ENCODE measurements at regions not wholly inside any gene's neighbourhood (a gene's known extent, or its start where the extent isn't known, plus 50 kb on each side); places are given as distances from the start of the nearest gene placed in this dataset.
A peak's percentile ranks its signal among the peaks of the same experiment; 100 is the strongest.

GRCh38 chr7:106376026-106376799 is 91.4 kb upstream of the NAMPT start:
- H3K4me3 ChIP-seq = no peak overlapping the region
- H3K36me3 ChIP-seq = no peaks in the 10 kb centered on the region
- no peak for DNase-seq
- H3K27ac ChIP-seq = no peak overlapping the region
- H3K27me3 ChIP-seq (replicated peaks in 1 of 7) = no peaks in the 10 kb centered on the region
- TF ChIP-seq, protein P1, sequence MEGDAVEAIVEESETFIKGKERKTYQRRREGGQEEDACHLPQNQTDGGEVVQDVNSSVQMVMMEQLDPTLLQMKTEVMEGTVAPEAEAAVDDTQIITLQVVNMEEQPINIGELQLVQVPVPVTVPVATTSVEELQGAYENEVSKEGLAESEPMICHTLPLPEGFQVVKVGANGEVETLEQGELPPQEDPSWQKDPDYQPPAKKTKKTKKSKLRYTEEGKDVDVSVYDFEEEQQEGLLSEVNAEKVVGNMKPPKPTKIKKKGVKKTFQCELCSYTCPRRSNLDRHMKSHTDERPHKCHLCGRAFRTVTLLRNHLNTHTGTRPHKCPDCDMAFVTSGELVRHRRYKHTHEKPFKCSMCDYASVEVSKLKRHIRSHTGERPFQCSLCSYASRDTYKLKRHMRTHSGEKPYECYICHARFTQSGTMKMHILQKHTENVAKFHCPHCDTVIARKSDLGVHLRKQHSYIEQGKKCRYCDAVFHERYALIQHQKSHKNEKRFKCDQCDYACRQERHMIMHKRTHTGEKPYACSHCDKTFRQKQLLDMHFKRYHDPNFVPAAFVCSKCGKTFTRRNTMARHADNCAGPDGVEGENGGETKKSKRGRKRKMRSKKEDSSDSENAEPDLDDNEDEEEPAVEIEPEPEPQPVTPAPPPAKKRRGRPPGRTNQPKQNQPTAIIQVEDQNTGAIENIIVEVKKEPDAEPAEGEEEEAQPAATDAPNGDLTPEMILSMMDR (IDR thresholded peaks at IDR 0.05 in 8 of 11, conservative IDR thresholded peaks at IDR 0.05 in 3 of 11) = no peak
- TF ChIP-seq POLR2A (IDR thresholded peaks at IDR 0.05) = no peak
- TF ChIP-seq POLR2AphosphoS5 (IDR thresholded peaks at IDR 0.05) = no peak
- no peaks in the 10 kb centered on the region for H3K9me3 ChIP-seq
- peaks cover 0 to 6% (median 0%) of the 10 kb centered on the region in 6 donors for H3K4me1 ChIP-seq
- intact Hi-C loops (cut with DNase I; ENCODE audit: low total_unique reads) = no loop called here
- WGBS, 5 donors = 86 to 95% (median 93%) methylated on average over 3 of the region's 3 CpGs

GRCh38 chr7:106375499-106375898 is 90.7 kb upstream of the NAMPT start:
- Histone ChIP-seq H3K27me3 (replicated peaks in 1 of 7) (no peaks in the 10 kb centered on the region), H3K4me1 (peaks cover 0 to 6% (median 0%) of the 10 kb centered on the region in 6 donors), H3K27ac (no peak overlapping the region), H3K9me3 (no peaks in the 10 kb centered on the region), H3K4me3 (no peak overlapping the region), H3K36me3 (no peaks in the 10 kb centered on the region)
- WGBS, 5 donors = 78 to 96% (median 90%) methylated on average over 2 of the region's 2 CpGs
- no peak for DNase-seq
- TF ChIP-seq POLR2A (IDR thresholded peaks at IDR 0.05) (no peak), POLR2AphosphoS5 (IDR thresholded peaks at IDR 0.05) (no peak)
- TF ChIP-seq, protein P1 (IDR thresholded peaks at IDR 0.05 in 8 of 11, conservative IDR thresholded peaks at IDR 0.05 in 3 of 11) = no peak
- intact Hi-C loops (cut with DNase I; ENCODE audit: low total_unique reads) = no loop called here

GRCh38 chr7:106374437-106374836 is 89.7 kb upstream of the NAMPT start:
- 88 to 94% (median 88%) methylated on average over 1 of the region's 1 CpG for WGBS, 5 donors
- TF ChIP-seq, protein P1 (IDR thresholded peaks at IDR 0.05 in 8 of 11, conservative IDR thresholded peaks at IDR 0.05 in 3 of 11) = no peak
- TF ChIP-seq POLR2AphosphoS5 (IDR thresholded peaks at IDR 0.05) = no peak
- TF ChIP-seq POLR2A (IDR thresholded peaks at IDR 0.05) = no peak
- no peak overlapping the region for H3K27ac ChIP-seq

GRCh38 chr7:106372595-106373318 is 88.0 kb upstream of the NAMPT start:
- no peak for DNase-seq
- peaks cover 0 to 2% (median 0%) of the 10 kb centered on the region in 6 donors for H3K4me1 ChIP-seq
- intact Hi-C loops (cut with DNase I; ENCODE audit: low total_unique reads) = no loop called here
- H3K4me3 ChIP-seq = no peak overlapping the region
- 33 to 65% (median 56%) methylated on average over 3 of the region's 3 CpGs for WGBS, 5 donors
- H3K36me3 ChIP-seq = no peaks in the 10 kb centered on the region
- TF ChIP-seq POLR2AphosphoS5 (IDR thresholded peaks at IDR 0.05) (no peak), POLR2A (IDR thresholded peaks at IDR 0.05) (no peak)
- TF ChIP-seq, protein P1 (IDR thresholded peaks at IDR 0.05 in 8 of 11, conservative IDR thresholded peaks at IDR 0.05 in 3 of 11) = no peak
- no peaks in the 10 kb centered on the region for H3K9me3 ChIP-seq
- H3K27ac ChIP-seq = peak overlapping the region in 1 of 8 donors; percentile 47
- H3K27me3 ChIP-seq (replicated peaks in 1 of 7) = no peaks in the 10 kb centered on the region

More at GRCh38 chr7:106374437-106374836, 89.7 kb upstream of the NAMPT start:
- DNase-seq = no peak
- no peak overlapping the region for H3K4me3 ChIP-seq
- intact Hi-C loops (cut with DNase I; ENCODE audit: low total_unique reads) = no loop called here
- H3K36me3 ChIP-seq = no peaks in the 10 kb centered on the region
- H3K27me3 ChIP-seq (replicated peaks in 1 of 7) = no peaks in the 10 kb centered on the region
- peaks cover 0 to 6% (median 0%) of the 10 kb centered on the region in 6 donors for H3K4me1 ChIP-seq
- H3K9me3 ChIP-seq = no peaks in the 10 kb centered on the region

All from spleen (tissue), 11 donors.